PC-3 (cell line): ENCODE measurements at regions not wholly inside any gene's neighbourhood (a gene's known extent, or its start where the extent isn't known, plus 50 kb on each side); places are given as distances from the start of the nearest gene placed in this dataset.

Experiments
- ATAC-seq: fragments of 200-7000 bp; cut with Tn5 transposase; 2 replicates; pipeline ENCODE4 v1.9.1; 2020; ENCODE audit warnings: mild to moderate bottlenecking, moderate library complexity
- BruUV-seq: library from RNA; stranded (reverse); fragments of 400-500 nt; replicated peaks from 2 replicates; lab custom pipeline; 2021; lab: Mats Ljungman, UMichigan
- CTCF ChIA-PET: fragments of 300-600 bp; sonication (Branson Sonifier 250); formaldehyde crosslinking; loops from one replicate; lab custom pipeline; 2022; ENCODE audit warnings: antibody characterized with exemption; lab: Charles Lee
- POLR2A ChIA-PET: fragments of 300-600 bp; sonication (Branson Sonifier 250); formaldehyde crosslinking; loops from one replicate; lab custom pipeline; 2022; ENCODE audit warnings: antibody characterized with exemption; ENCODE audit not compliant: unreplicated experiment; lab: Charles Lee
- DNase-seq: peaks from one replicate; pipeline ENCODE4 v3.0.0-alpha.2; 2015
- H2AFZ ChIP-seq: fragments of 300-600 bp; sonication (generic); 2 replicates; pipeline ENCODE4 v1.6.0; 2016; ENCODE audit warnings: antibody characterized with exemption, low read length
- H3F3A ChIP-seq: fragments of 300-600 bp; sonication (generic); one replicate; pipeline ENCODE4 v1.6.0; 2017; ENCODE audit warnings: antibody characterized with exemption, low read length, control low read depth, mild to moderate bottlenecking; ENCODE audit not compliant: unreplicated experiment
- H3K27ac ChIP-seq: fragments of 300-600 bp; sonication (generic); 2 replicates; pipeline ENCODE4 v1.5.1; 2016; ENCODE audit warnings: mild to moderate bottlenecking, low read length
- H3K27me3 ChIP-seq: fragments of 300-600 bp; sonication (generic); 2 replicates; pipeline ENCODE4 v1.6.1; 2016; ENCODE audit warnings: low read length, mixed read lengths
- H3K36me3 ChIP-seq: fragments of 300-600 bp; sonication (generic); 2 replicates; pipeline ENCODE4 v1.6.1; 2016; ENCODE audit warnings: low read depth, mixed run types, low read length, mixed read lengths
- H3K4me1 ChIP-seq: fragments of 300-600 bp; sonication (generic); 2 replicates; pipeline ENCODE4 v1.5.1; 2016; ENCODE audit warnings: low read length; ENCODE audit not compliant: insufficient read depth
- H3K4me2 ChIP-seq: fragments of 300-600 bp; sonication (generic); 2 replicates; pipeline ENCODE4 v1.6.0; 2016; ENCODE audit warnings: low read length
- H3K4me3 ChIP-seq: fragments of 300-600 bp; sonication (generic); 2 replicates; pipeline ENCODE4 v1.5.1; 2016; ENCODE audit warnings: mild to moderate bottlenecking, low read length, mixed read lengths
- H3K79me2 ChIP-seq: fragments of 300-600 bp; sonication (generic); 2 replicates; pipeline ENCODE4 v1.6.1; 2017; ENCODE audit warnings: low read length, mixed read lengths
- H3K9ac ChIP-seq: fragments of 300-600 bp; sonication (generic); 2 replicates; pipeline ENCODE4 v1.6.0; 2016; ENCODE audit warnings: mild to moderate bottlenecking, low read length
- H3K9me2 ChIP-seq: fragments of 300-600 bp; sonication (generic); replicated peaks from 2 replicates; pipeline ENCODE4 v1.6.1; 2016; ENCODE audit warnings: mixed run types, low read length, mixed read lengths
- H3K9me3 ChIP-seq: fragments of 300-600 bp; sonication (generic); 2 replicates; pipeline ENCODE4 v1.6.1; 2016; ENCODE audit warnings: low read length, mixed read lengths
- H4K20me1 ChIP-seq: fragments of 300-600 bp; sonication (generic); 2 replicates; pipeline ENCODE4 v1.6.1; 2016; ENCODE audit warnings: low read length, mixed read lengths
- EZH2 ChIP-seq: fragments of 300-600 bp; sonication (generic); IDR thresholded peaks from one replicate; pipeline ENCODE4 v1.6.1; 2017; ENCODE audit warnings: antibody characterized with exemption, mild to moderate bottlenecking, low read length; ENCODE audit not compliant: unreplicated experiment
- EZH2phosphoT487 ChIP-seq: fragments of 300-600 bp; sonication (generic); IDR thresholded peaks from 2 replicates; pipeline ENCODE4 v1.6.1; 2018; ENCODE audit warnings: mild to moderate bottlenecking, antibody characterized with exemption, low read length, borderline replicate concordance
- intact Hi-C: fragments of 100-400 bp; cut with micrococcal nuclease; formaldehyde crosslinking; loops from 2 replicates; pipeline ENCODE4 v1.9.0; 2023
- TF ChIP-seq, protein P1 (sequence below): fragments of 300-600 bp; sonication (generic); conservative IDR thresholded peaks from 2 replicates; pipeline ENCODE4 v1.5.1; 2017; ENCODE audit warnings: antibody characterized with exemption, low read depth, mild to moderate bottlenecking, low read length

DNA sequence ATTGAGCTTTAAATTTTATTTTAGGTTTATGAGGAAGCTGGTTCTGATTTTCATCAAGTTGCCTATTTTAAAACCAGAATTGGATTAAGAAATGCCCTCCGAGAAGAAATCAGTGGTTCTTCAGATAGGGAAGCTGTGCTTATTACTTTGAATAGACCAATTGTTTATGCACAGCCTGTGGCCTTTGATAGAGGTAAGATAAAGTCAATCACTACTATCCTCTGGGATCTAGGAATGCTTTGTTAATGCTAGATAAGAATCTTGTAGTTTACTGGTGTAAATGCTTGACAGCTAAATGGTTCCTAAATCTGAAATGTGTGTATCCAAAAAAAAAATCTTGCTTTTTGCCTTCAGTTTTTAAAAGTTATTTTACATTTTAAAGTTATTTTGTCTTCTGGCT, 73.0 kb upstream of the ADAD1 start:
- ATAC-seq: no peak
- Histone ChIP-seq H3F3A (no peaks in the 10 kb centered on the region), H3K9me3 (no peaks in the 10 kb centered on the region), H4K20me1 (no peaks in the 10 kb centered on the region), H3K79me2 (no peaks in the 10 kb centered on the region), H3K36me3 (no peaks in the 10 kb centered on the region), H3K4me2 (no peak overlapping the region), H3K27ac (no peak overlapping the region), H3K9ac (no peak overlapping the region), H3K9me2 (no peaks in the 10 kb centered on the region), H3K27me3 (no peaks in the 10 kb centered on the region), H3K4me1 (no peaks in the 10 kb centered on the region), H3K4me3 (no peak overlapping the region), H2AFZ (no peak overlapping the region)
- ChIA-PET CTCF (no interaction called here), POLR2A (no interaction called here)
- no peak for TF ChIP-seq EZH2
- TF ChIP-seq, protein P1, sequence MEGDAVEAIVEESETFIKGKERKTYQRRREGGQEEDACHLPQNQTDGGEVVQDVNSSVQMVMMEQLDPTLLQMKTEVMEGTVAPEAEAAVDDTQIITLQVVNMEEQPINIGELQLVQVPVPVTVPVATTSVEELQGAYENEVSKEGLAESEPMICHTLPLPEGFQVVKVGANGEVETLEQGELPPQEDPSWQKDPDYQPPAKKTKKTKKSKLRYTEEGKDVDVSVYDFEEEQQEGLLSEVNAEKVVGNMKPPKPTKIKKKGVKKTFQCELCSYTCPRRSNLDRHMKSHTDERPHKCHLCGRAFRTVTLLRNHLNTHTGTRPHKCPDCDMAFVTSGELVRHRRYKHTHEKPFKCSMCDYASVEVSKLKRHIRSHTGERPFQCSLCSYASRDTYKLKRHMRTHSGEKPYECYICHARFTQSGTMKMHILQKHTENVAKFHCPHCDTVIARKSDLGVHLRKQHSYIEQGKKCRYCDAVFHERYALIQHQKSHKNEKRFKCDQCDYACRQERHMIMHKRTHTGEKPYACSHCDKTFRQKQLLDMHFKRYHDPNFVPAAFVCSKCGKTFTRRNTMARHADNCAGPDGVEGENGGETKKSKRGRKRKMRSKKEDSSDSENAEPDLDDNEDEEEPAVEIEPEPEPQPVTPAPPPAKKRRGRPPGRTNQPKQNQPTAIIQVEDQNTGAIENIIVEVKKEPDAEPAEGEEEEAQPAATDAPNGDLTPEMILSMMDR: no peak
- no peak for TF ChIP-seq EZH2phosphoT487
- intact Hi-C loops: no loop called here
- BruUV-seq: no TSS peak
- DNase-seq: no peak

DNA sequence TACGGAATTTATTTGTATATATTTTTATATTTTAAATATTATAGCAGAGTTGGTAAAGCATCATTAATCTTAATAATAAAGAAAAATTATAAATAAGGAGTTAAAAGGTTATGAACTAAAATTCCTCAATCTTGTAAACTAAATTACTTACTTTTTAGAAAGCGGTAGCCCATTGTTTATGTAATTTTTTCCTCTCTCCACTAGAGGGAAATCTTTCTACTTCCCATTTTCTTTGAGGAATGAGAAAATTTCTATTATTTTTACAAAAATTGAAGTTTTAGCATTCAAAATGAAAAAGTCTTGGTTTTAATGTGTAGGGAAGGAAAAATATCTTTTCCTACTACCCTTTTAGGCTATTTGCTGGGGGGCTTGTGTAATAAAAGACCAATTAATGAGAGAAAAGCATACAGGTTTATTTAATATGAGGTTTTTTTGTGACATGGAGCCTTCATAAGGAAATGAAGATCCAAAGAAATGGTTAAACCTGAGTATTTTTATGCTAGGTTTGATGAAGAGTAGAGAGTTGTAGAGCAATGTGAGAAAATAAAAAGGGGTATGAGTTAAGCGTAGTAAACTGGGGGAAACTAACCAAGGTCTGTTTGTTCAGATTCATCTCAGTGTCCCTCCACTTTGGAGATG, 68.7 kb upstream of the ADAD1 start:
- H3K4me3 ChIP-seq: no peak overlapping the region
- no peaks in the 10 kb centered on the region for H3K9me3 ChIP-seq
- no peaks in the 10 kb centered on the region for H3K9me2 ChIP-seq
- no peaks in the 10 kb centered on the region for H3F3A ChIP-seq
- H3K27ac ChIP-seq: no peak overlapping the region
- ChIA-PET POLR2A (no interaction called here), CTCF (no interaction called here)
- TF ChIP-seq, protein P1: peak; percentile 55
- TF ChIP-seq EZH2phosphoT487 (no peak), EZH2 (no peak)
- H4K20me1 ChIP-seq: no peaks in the 10 kb centered on the region
- no peaks in the 10 kb centered on the region for H3K36me3 ChIP-seq
- H3K79me2 ChIP-seq: no peaks in the 10 kb centered on the region
- no peaks in the 10 kb centered on the region for H3K4me1 ChIP-seq
- H3K9ac ChIP-seq: no peak overlapping the region
- BruUV-seq: no TSS peak
- no peaks in the 10 kb centered on the region for H3K27me3 ChIP-seq
- intact Hi-C loops: loop anchor here (1.0 to 2.0 kb wide), 2 partner anchors 141 to 267 kb away; no protein-coding TSS in a partner anchor
- no peak for ATAC-seq
- no peak overlapping the region for H3K4me2 ChIP-seq
- H2AFZ ChIP-seq: no peak overlapping the region
- DNase-seq: peak; percentile 31

DNA sequence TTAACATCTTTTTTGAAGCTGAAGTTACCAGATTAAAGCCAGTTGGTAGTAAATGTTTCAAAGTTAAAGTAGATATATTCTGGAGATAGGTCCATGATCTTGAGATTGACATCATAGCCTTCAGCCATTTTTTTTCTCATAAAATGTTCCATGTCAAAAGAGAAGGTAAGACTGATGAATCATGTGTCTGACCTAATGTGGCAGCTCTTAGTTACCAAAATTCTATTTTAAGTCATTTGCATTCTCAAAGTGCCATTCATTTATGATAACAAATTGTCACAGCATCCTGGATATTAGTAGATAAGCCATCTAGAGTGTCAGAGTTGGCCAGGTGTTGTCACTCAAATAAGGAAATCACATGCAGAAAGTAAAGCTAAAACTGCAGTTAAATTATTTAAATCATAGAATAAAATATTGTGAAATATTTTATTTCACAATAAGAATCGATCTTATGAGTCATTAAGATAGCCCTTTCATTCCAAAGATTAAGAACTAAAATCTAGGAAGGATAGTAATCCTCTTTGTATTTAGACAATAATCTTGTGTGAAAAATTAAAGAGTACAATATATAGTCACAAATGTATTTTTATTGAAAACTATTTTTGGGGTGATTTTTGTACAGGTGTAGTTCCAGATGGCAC, 65.7 kb upstream of the ADAD1 start:
- Histone ChIP-seq H2AFZ (no peak overlapping the region), H4K20me1 (no peaks in the 10 kb centered on the region), H3K4me1 (no peaks in the 10 kb centered on the region), H3K4me2 (no peak overlapping the region), H3K4me3 (no peak overlapping the region), H3K27me3 (no peaks in the 10 kb centered on the region), H3K27ac (no peak overlapping the region), H3K9ac (no peak overlapping the region), H3K9me3 (no peaks in the 10 kb centered on the region), H3K36me3 (no peaks in the 10 kb centered on the region; the same call in 1 of the 2 replicates), H3F3A (no peaks in the 10 kb centered on the region), H3K9me2 (no peaks in the 10 kb centered on the region), H3K79me2 (no peaks in the 10 kb centered on the region)
- no peak for DNase-seq
- ATAC-seq: no peak
- intact Hi-C loops: no loop called here
- ChIA-PET CTCF (no interaction called here), POLR2A (interaction anchor here (0.6 kb wide), 1 partner anchor 33 kb away, joined by 3 read pairs; no protein-coding TSS in a partner anchor)
- no peak for TF ChIP-seq EZH2
- no peak for TF ChIP-seq EZH2phosphoT487
- TF ChIP-seq, protein P1: no peak
- BruUV-seq: no TSS peak
